Colonic mucosa (tissue), 4 donors: ENCODE measurements at regions not wholly inside any gene's neighbourhood (a gene's known extent, or its start where the extent isn't known, plus 50 kb on each side); places are given as distances from the start of the nearest gene placed in this dataset.
A peak's percentile ranks its signal among the peaks of the same experiment; 100 is the strongest.

Experiments
- DNase-seq: peaks from one replicate; pipeline ENCODE4 v3.0.0-alpha.2; 2020
- H3K27ac ChIP-seq: fragments of 200-600 bp; one replicate; pipeline ENCODE4 v1.8.0; 2021
- H3K27me3 ChIP-seq: fragments of 200-600 bp; one replicate; pipeline ENCODE4 v1.8.0; 2021
- H3K36me3 ChIP-seq: fragments of 200-600 bp; one replicate; pipeline ENCODE4 v1.8.0; 2021
- H3K4me1 ChIP-seq: fragments of 200-600 bp; one replicate; pipeline ENCODE4 v1.8.0; 2021; ENCODE audit warnings: mild to moderate bottlenecking
- H3K4me3 ChIP-seq: fragments of 200-600 bp; one replicate; pipeline ENCODE4 v1.8.0; 2021
- H3K9ac ChIP-seq, 2 donors: one replicate each; pipeline ENCODE4 v1.7.0; 2013; ENCODE audit warnings: control low read depth in 2 of 2, low read depth in 2 of 2, low read length in 2 of 2
- H3K9me3 ChIP-seq: fragments of 200-600 bp; one replicate; pipeline ENCODE4 v1.8.0; 2021
- intact Hi-C: fragments of 100-400 bp; cut with DNase I; formaldehyde crosslinking; loops from one replicate; pipeline ENCODE4 v1.14.1; 2022
- TF ChIP-seq, protein P1 (sequence below): fragments of 200-600 bp; IDR thresholded peaks from one replicate; pipeline ENCODE4 v1.8.0; 2022; ENCODE audit warnings: antibody characterized with exemption, mild to moderate bottlenecking
- donor health status: healthy.
- donor health status: DM: no; HTN: no; CAD: no.
- donor health status: DM: no; HTN: no; CAD: no.

DNA sequence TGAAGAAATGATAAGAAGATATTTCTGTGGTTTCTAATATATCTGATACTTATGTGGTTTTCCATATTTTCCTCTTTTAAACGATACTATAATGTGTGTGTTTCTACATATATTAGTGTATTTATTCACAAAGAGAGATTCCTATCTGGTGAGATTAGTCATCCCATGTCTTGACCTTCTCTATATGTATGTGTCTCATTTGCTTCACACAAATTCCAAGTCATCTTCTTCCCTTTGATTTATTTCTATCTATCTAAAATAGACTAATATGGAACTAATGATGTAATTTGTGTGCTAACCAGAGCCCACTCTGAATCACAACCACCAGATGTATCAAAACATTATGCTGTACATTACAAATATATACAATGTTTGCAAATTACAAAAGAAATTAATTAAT lies 154.7 kb upstream of the KCNMB2 start:
- TF ChIP-seq, protein P1, sequence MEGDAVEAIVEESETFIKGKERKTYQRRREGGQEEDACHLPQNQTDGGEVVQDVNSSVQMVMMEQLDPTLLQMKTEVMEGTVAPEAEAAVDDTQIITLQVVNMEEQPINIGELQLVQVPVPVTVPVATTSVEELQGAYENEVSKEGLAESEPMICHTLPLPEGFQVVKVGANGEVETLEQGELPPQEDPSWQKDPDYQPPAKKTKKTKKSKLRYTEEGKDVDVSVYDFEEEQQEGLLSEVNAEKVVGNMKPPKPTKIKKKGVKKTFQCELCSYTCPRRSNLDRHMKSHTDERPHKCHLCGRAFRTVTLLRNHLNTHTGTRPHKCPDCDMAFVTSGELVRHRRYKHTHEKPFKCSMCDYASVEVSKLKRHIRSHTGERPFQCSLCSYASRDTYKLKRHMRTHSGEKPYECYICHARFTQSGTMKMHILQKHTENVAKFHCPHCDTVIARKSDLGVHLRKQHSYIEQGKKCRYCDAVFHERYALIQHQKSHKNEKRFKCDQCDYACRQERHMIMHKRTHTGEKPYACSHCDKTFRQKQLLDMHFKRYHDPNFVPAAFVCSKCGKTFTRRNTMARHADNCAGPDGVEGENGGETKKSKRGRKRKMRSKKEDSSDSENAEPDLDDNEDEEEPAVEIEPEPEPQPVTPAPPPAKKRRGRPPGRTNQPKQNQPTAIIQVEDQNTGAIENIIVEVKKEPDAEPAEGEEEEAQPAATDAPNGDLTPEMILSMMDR: no peak
- Histone ChIP-seq H3K36me3 (no peaks in the 10 kb centered on the region), H3K9ac (no peak overlapping the region), H3K9me3 (no peaks in the 10 kb centered on the region), H3K4me1 (no peaks in the 10 kb centered on the region), H3K4me3 (no peak overlapping the region), H3K27me3 (no peaks in the 10 kb centered on the region), H3K27ac (no peak overlapping the region)
- intact Hi-C loops: no loop called here
- DNase-seq: no peak

DNA sequence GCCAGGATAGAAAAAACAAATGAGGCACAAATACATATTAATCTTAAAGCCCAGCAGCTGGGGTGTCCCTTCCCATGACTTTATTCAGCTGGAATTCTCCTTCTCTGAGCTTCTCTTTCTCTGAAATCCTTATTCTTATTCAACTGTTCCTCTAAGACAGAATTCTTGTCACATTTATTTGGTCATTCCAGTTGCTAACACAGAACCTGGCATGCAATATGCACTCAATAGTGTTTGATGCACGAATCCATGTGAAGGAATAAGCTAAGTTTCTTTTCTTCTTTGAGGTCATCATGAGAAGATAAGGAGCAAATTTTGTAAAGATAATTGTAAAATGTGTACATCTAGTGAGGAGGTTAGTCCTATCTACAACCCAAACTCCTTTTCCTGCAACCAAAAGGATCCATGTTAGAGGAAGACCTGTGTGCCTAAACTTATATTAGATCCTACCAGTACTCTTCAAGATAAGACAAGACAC lies 154.2 kb upstream of the KCNMB2 start:
- H3K27ac ChIP-seq: no peak overlapping the region
- no peaks in the 10 kb centered on the region for H3K36me3 ChIP-seq
- H3K9me3 ChIP-seq: no peaks in the 10 kb centered on the region
- intact Hi-C loops: no loop called here
- no peaks in the 10 kb centered on the region for H3K4me1 ChIP-seq
- no peak overlapping the region for H3K4me3 ChIP-seq
- H3K9ac ChIP-seq: no peak overlapping the region
- DNase-seq: no peak
- TF ChIP-seq, protein P1: no peak
- no peaks in the 10 kb centered on the region for H3K27me3 ChIP-seq

DNA sequence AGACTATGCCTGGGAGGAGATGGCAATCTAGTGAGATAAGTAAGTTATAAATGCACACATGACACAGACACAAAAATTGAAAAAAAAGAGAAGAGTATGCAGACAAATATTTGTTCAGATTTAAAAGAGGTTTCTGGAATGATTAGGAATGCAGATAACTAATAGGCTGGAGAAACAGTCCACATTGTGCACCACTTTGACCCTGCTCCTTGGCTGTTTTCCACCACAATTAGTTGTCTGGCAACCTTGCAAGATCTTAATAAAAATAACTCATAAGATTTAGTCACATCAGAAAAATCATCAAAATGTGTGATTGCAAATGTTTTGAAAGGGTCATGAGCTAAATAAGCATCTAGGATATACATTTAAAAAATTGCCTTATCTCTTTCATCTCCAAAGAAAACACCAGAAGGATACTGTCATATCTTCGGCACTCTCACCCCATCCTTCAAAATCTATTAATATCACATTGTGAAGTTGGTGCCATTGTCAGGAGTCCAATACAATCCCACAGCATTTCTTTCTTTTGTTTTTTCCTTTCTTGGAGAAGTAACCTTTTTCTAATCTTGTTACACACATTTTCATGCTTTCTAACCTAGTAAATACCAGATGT lies 153.7 kb upstream of the KCNMB2 start:
- Histone ChIP-seq H3K9me3 (no peaks in the 10 kb centered on the region), H3K9ac (no peak overlapping the region), H3K4me3 (no peak overlapping the region), H3K36me3 (no peaks in the 10 kb centered on the region), H3K27me3 (no peaks in the 10 kb centered on the region), H3K27ac (no peak overlapping the region), H3K4me1 (no peaks in the 10 kb centered on the region)
- intact Hi-C loops: no loop called here
- no peak for DNase-seq
- TF ChIP-seq, protein P1: no peak

DNA sequence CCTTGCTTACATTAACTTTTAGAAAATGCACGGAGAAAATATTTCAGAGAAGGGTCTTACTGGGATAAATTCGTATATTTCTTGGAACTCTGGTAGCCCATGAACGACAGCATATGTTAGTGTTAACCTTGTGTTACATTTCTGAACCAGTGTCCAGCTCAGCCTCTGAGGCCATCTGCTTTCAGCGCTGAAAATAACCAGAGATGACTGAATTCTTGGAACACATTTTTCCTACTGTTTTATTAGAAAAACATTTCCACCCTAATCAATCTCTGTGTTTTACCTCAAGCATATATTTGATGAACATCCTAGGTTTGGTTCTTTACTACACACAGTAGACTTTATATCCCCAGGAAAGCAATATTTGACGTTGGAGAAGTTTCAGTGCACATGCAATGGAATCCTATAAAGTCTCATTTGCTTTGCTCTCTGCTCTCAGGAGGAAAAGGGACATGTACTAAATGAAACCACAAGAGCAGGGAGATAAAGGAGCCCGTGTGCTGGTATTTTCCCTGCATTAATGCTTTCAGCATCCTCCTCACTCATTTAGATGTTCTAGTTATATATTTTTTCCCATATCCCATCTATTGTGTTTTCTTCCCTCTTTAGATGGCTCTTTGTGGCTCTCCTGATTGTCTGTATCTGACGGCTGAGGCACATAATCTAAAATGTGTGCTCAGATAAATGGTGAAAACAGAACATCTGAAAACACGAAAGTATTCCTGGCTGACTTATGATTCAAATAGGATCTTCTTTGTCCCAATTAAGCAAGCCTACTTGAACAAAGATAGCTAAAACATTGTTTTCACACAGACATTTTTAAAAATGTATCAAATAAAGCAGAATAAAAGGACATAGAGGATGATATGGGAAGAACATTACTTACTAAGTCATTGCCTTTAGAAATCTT lies 151.7 kb upstream of the KCNMB2 start:
- TF ChIP-seq, protein P1: no peak
- no peaks in the 10 kb centered on the region for H3K9me3 ChIP-seq
- intact Hi-C loops: no loop called here
- H3K36me3 ChIP-seq: no peaks in the 10 kb centered on the region
- no peaks in the 10 kb centered on the region for H3K27me3 ChIP-seq
- no peak overlapping the region for H3K4me3 ChIP-seq
- no peak overlapping the region for H3K27ac ChIP-seq
- no peak for DNase-seq
- H3K9ac ChIP-seq: no peak overlapping the region
- no peaks in the 10 kb centered on the region for H3K4me1 ChIP-seq

DNA sequence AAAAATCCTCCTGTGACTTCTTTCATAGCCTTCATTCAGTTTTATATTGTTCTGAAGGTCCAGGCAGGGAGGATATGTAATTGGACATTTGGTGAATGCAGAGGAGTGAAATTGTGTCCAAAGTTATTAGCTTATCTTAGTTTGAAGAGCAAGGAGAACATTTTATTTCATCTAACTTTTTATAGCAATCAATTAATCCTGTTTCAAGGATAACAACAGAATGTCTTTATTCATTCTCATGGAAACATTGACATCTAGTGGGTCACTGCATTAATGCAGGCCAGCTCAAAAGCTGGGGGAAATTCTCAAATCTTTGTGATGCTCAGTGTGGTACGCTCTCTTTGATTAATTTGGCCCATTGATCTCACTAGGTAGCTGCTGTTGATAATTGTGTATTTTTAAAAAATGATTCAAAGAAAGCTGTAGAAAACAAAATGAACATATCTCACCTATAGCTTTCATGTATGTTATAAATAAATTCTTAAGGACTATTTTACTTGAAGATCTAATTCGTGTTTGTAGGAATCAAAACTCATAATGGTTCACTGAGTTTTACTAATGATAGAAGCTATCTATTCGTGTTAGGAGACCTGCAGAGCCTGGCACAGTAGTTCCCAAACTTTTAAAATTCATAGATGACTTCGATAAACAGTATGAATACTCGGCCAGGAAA lies 150.8 kb upstream of the KCNMB2 start:
- Histone ChIP-seq H3K9ac (no peak overlapping the region), H3K27me3 (no peaks in the 10 kb centered on the region), H3K4me1 (no peaks in the 10 kb centered on the region), H3K4me3 (no peak overlapping the region), H3K9me3 (no peaks in the 10 kb centered on the region), H3K27ac (no peak overlapping the region), H3K36me3 (no peaks in the 10 kb centered on the region)
- TF ChIP-seq, protein P1: peak; percentile 83
- DNase-seq: peak; percentile 34
- intact Hi-C loops: no loop called here
